MM.1S (cell line): ENCODE measurements at regions not wholly inside any gene's neighbourhood (a gene's known extent, or its start where the extent isn't known, plus 50 kb on each side); places are given as distances from the start of the nearest gene placed in this dataset.

Source experiments
- DNase-seq: peaks from one replicate; pipeline ENCODE4 v3.0.0-alpha.2; 2015
- H2AFZ ChIP-seq: fragments of 300-600 bp; sonication (generic); 2 replicates; pipeline ENCODE4 v1.6.0; 2016; ENCODE audit warnings: antibody characterized with exemption, low read length
- H3F3A ChIP-seq: fragments of 300-600 bp; sonication (generic); 2 replicates; pipeline ENCODE4 v1.6.1; 2016; ENCODE audit warnings: mild to moderate bottlenecking, antibody characterized with exemption, low read length, moderate library complexity, mixed read lengths; ENCODE audit not compliant: insufficient read depth
- H3K27ac ChIP-seq: fragments of 300-600 bp; sonication (generic); 2 replicates; pipeline ENCODE4 v1.5.1; 2016; ENCODE audit warnings: mild to moderate bottlenecking, low read length
- H3K27me3 ChIP-seq: fragments of 300-600 bp; sonication (generic); replicated peaks from 2 replicates; pipeline ENCODE4 v1.6.0; 2016; ENCODE audit warnings: low read length; ENCODE audit not compliant: insufficient read depth
- H3K36me3 ChIP-seq: fragments of 300-600 bp; sonication (generic); replicated peaks from 2 replicates; pipeline ENCODE4 v1.6.1; 2016; ENCODE audit warnings: mild to moderate bottlenecking, low read length, mixed read lengths; ENCODE audit not compliant: insufficient read depth
- H3K4me1 ChIP-seq: fragments of 300-600 bp; sonication (generic); 2 replicates; pipeline ENCODE4 v1.6.1; 2016; ENCODE audit warnings: low read length, mixed read lengths
- H3K4me2 ChIP-seq: fragments of 300-600 bp; sonication (generic); 2 replicates; pipeline ENCODE4 v1.6.0; 2016; ENCODE audit warnings: low read depth, low read length
- H3K4me3 ChIP-seq: fragments of 300-600 bp; sonication (generic); 2 replicates; pipeline ENCODE4 v1.5.1; 2016; ENCODE audit warnings: low read length, mixed read lengths
- H3K79me2 ChIP-seq: fragments of 300-600 bp; sonication (generic); 2 replicates; pipeline ENCODE4 v1.6.1; 2016; ENCODE audit warnings: mixed run types, low read length, mixed read lengths
- H3K9ac ChIP-seq: fragments of 300-600 bp; sonication (generic); 2 replicates; pipeline ENCODE4 v1.6.1; 2016; ENCODE audit warnings: low read length, mixed read lengths
- H3K9me2 ChIP-seq: fragments of 300-600 bp; sonication (generic); replicated peaks from 2 replicates; pipeline ENCODE4 v1.6.1; 2016; ENCODE audit warnings: mild to moderate bottlenecking, low read length, mixed read lengths; ENCODE audit not compliant: insufficient read depth
- H3K9me3 ChIP-seq: fragments of 300-600 bp; sonication (generic); replicated peaks from 2 replicates; pipeline ENCODE4 v1.6.1; 2016; ENCODE audit warnings: mild to moderate bottlenecking, low read length, mixed read lengths; ENCODE audit not compliant: insufficient read depth
- H4K20me1 ChIP-seq: fragments of 300-600 bp; sonication (generic); 2 replicates; pipeline ENCODE4 v1.6.1; 2016; ENCODE audit warnings: mild to moderate bottlenecking, low read length, moderate library complexity, mixed read lengths; ENCODE audit not compliant: insufficient read depth
- CTCF ChIP-seq: fragments of 300-600 bp; sonication (generic); IDR thresholded peaks from 2 replicates; pipeline ENCODE4 v1.5.1; 2016; ENCODE audit warnings: antibody characterized with exemption, low read length, mixed read lengths
- EZH2 ChIP-seq: fragments of 300-600 bp; sonication (generic); optimal IDR thresholded peaks from 2 replicates; pipeline ENCODE3; 2017; ENCODE audit warnings: low read depth, mild to moderate bottlenecking, antibody characterized with exemption, low read length, mixed read lengths
- EZH2phosphoT487 ChIP-seq: fragments of 300-600 bp; sonication (generic); IDR thresholded peaks from 2 replicates; pipeline ENCODE4 v1.6.1; 2018; ENCODE audit warnings: antibody characterized with exemption, low read length

- Histone ChIP-seq H3K36me3 (no peaks in the 10 kb centered on the region), H3K4me1 (no peaks in the 10 kb centered on the region), H3K9me2 (no peaks in the 10 kb centered on the region), H2AFZ (no peak overlapping the region), H3K27ac (no peak overlapping the region), H3K9ac (no peak overlapping the region), H3K27me3 (no peaks in the 10 kb centered on the region), H3K79me2 (no peaks in the 10 kb centered on the region), H3F3A (no peaks in the 10 kb centered on the region), H4K20me1 (no peaks in the 10 kb centered on the region), H3K4me3 (no peak overlapping the region), H3K4me2 (no peak overlapping the region), H3K9me3 (no peaks in the 10 kb centered on the region)
- no peak for DNase-seq
- no peak for TF ChIP-seq EZH2phosphoT487
- no peak for TF ChIP-seq EZH2
- no peak for TF ChIP-seq CTCF
Measured at GRCh38 chr1:94716965-94717364, 103.2 kb upstream of the SLC44A3 start.

GRCh38 chr1:94715321-94715720, 104.8 kb upstream of the SLC44A3 start:
- H3K4me1 ChIP-seq, result no peaks in the 10 kb centered on the region
- H4K20me1 ChIP-seq, result no peaks in the 10 kb centered on the region
- no peaks in the 10 kb centered on the region for H3K9me3 ChIP-seq
- no peak overlapping the region for H3K4me2 ChIP-seq
- H3K27me3 ChIP-seq, result no peaks in the 10 kb centered on the region
- H3K9ac ChIP-seq, result no peak overlapping the region
- no peaks in the 10 kb centered on the region for H3K9me2 ChIP-seq
- H3K4me3 ChIP-seq, result no peak overlapping the region
- no peak overlapping the region for H2AFZ ChIP-seq
- H3K27ac ChIP-seq, result no peak overlapping the region
- H3K79me2 ChIP-seq, result no peaks in the 10 kb centered on the region
- no peaks in the 10 kb centered on the region for H3K36me3 ChIP-seq
- H3F3A ChIP-seq, result no peaks in the 10 kb centered on the region
- TF ChIP-seq CTCF (no peak), EZH2phosphoT487 (no peak)
- DNase-seq, result no peak

- no peaks in the 10 kb centered on the region for H3K9me2 ChIP-seq
- no peak overlapping the region for H3K9ac ChIP-seq
- no peaks in the 10 kb centered on the region for H4K20me1 ChIP-seq
- no peak overlapping the region for H3K4me2 ChIP-seq
- H3K4me3 ChIP-seq, result no peak overlapping the region
- no peaks in the 10 kb centered on the region for H3F3A ChIP-seq
- no peaks in the 10 kb centered on the region for H3K9me3 ChIP-seq
- no peaks in the 10 kb centered on the region for H3K27me3 ChIP-seq
- no peaks in the 10 kb centered on the region for H3K4me1 ChIP-seq
- H3K27ac ChIP-seq, result no peak overlapping the region
- H2AFZ ChIP-seq, result no peak overlapping the region
- H3K79me2 ChIP-seq, result no peaks in the 10 kb centered on the region
- TF ChIP-seq EZH2phosphoT487 (no peak), EZH2 (no peak), CTCF (no peak)
- no peaks in the 10 kb centered on the region for H3K36me3 ChIP-seq
- no peak for DNase-seq
Measured at GRCh38 chr1:94714552-94714951, 105.6 kb upstream of the SLC44A3 start.

GRCh38 chr1:94714152-94714551, 106.0 kb upstream of the SLC44A3 start:
- Histone ChIP-seq H3K36me3 (no peaks in the 10 kb centered on the region), H3K4me2 (no peak overlapping the region), H3K27me3 (no peaks in the 10 kb centered on the region), H3K9ac (no peak overlapping the region), H3K27ac (no peak overlapping the region), H3F3A (no peaks in the 10 kb centered on the region), H4K20me1 (no peaks in the 10 kb centered on the region), H3K79me2 (no peaks in the 10 kb centered on the region), H3K9me3 (no peaks in the 10 kb centered on the region), H3K4me3 (no peak overlapping the region), H3K9me2 (no peaks in the 10 kb centered on the region), H2AFZ (no peak overlapping the region), H3K4me1 (no peaks in the 10 kb centered on the region)
- no peak for TF ChIP-seq EZH2phosphoT487
- TF ChIP-seq CTCF, result no peak
- TF ChIP-seq EZH2, result no peak
- DNase-seq, result no peak
